Activated CD4-positive, alpha-beta T cell treated with anti-CD3 and anti-CD28 coated beads, Interleukin-2, amount 50 U/mL, for 24 hours (primary cell): ENCODE measurements at regions not wholly inside any gene's neighbourhood (a gene's known extent, or its start where the extent isn't known, plus 50 kb on each side); places are given as distances from the start of the nearest gene placed in this dataset.

Source experiments
- DNase-seq, 2 donors: peaks; one replicate each; pipeline ENCODE4 v3.0.0-alpha.2; 2020; ENCODE audit warnings: low read depth in 1 of 2, low spot score in 1 of 2

GRCh38 chr5:164746723-164747122 is 1241.3 kb downstream of the MAT2B start:
- no peak for DNase-seq

GRCh38 chr5:164747371-164747770 is 1242.0 kb downstream of the MAT2B start:
- no peak for DNase-seq

GRCh38 chr5:164748861-164749260 is 1243.4 kb downstream of the MAT2B start:
- no peak for DNase-seq

- DNase-seq = no peak
These were observed 1248.0 kb downstream of the MAT2B start for GRCh38 chr5:164753434-164753833.

- no peak for DNase-seq
These were observed 1257.8 kb downstream of the MAT2B start for GRCh38 chr5:164763206-164763605.

GRCh38 chr5:164772122-164772521 is 1266.7 kb downstream of the MAT2B start:
- no peak for DNase-seq

- no peak for DNase-seq
These were observed 1278.8 kb downstream of the MAT2B start for GRCh38 chr5:164784230-164784629.

- DNase-seq = no peak
These were observed 1292.7 kb downstream of the MAT2B start for GRCh38 chr5:164798110-164798509.

GRCh38 chr5:164799391-164799790 is 1294.0 kb downstream of the MAT2B start:
- no peak for DNase-seq

- DNase-seq = no peak
These were observed 1296.5 kb downstream of the MAT2B start for GRCh38 chr5:164801910-164802309.

GRCh38 chr5:164809821-164810220 is 1304.4 kb downstream of the MAT2B start:
- no peak for DNase-seq

GRCh38 chr5:164818445-164818844 is 1313.0 kb downstream of the MAT2B start:
- no peak for DNase-seq

GRCh38 chr5:164824671-164825070 is 1319.3 kb downstream of the MAT2B start:
- DNase-seq = no peak

- no peak for DNase-seq
These were observed 1327.1 kb downstream of the MAT2B start for GRCh38 chr5:164832516-164832915.

GRCh38 chr5:164844348-164844747 is 1338.9 kb downstream of the MAT2B start:
- DNase-seq = no peak

- no peak for DNase-seq
These were observed 1355.5 kb downstream of the MAT2B start for GRCh38 chr5:164860896-164861295.

GRCh38 chr5:164861610-164862009 is 1356.2 kb downstream of the MAT2B start:
- no peak for DNase-seq

- DNase-seq = no peak
These were observed 1363.3 kb downstream of the MAT2B start for GRCh38 chr5:164868761-164869160.

GRCh38 chr5:164869325-164869724 is 1363.9 kb downstream of the MAT2B start:
- no peak for DNase-seq

- DNase-seq = no peak
These were observed 1371.4 kb downstream of the MAT2B start for GRCh38 chr5:164876793-164877192.

GRCh38 chr5:164881442-164881841 is 1376.0 kb downstream of the MAT2B start:
- DNase-seq = no peak

- DNase-seq = no peak
These were observed 1379.8 kb downstream of the MAT2B start for GRCh38 chr5:164885179-164885578.

GRCh38 chr5:164893071-164893470 is 1387.7 kb downstream of the MAT2B start:
- no peak for DNase-seq

GRCh38 chr5:164898705-164899104 is 1393.3 kb downstream of the MAT2B start:
- no peak for DNase-seq
